GM23248 (cell line): ENCODE measurements at regions not wholly inside any gene's neighbourhood (a gene's known extent, or its start where the extent isn't known, plus 50 kb on each side); places are given as distances from the start of the nearest gene placed in this dataset.

Experiments
- EZH2 ChIP-seq: fragments of 200-600 bp; sonication (generic); IDR thresholded peaks from 2 replicates; pipeline ENCODE4 v1.6.1; 2018; ENCODE audit warnings: antibody characterized with exemption, mild to moderate bottlenecking; ENCODE audit not compliant: insufficient read depth, poor library complexity, severe bottlenecking
- EZH2phosphoT487 ChIP-seq: fragments of 200-600 bp; sonication (generic); IDR thresholded peaks from 2 replicates; pipeline ENCODE4 v1.6.1; 2018; ENCODE audit warnings: antibody characterized with exemption, moderate library complexity, mild to moderate bottlenecking, low read depth; ENCODE audit not compliant: insufficient read depth

GRCh38 chr9:31388660-31389059 lies 995.8 kb upstream of the ACO1 start:
- TF ChIP-seq EZH2, result no peak
- TF ChIP-seq EZH2phosphoT487, result no peak
